ENCODE measurements at regions not wholly inside any gene's neighbourhood (a gene's known extent, or its start where the extent isn't known, plus 50 kb on each side); places are given as distances from the start of the nearest gene placed in this dataset.

DNA sequence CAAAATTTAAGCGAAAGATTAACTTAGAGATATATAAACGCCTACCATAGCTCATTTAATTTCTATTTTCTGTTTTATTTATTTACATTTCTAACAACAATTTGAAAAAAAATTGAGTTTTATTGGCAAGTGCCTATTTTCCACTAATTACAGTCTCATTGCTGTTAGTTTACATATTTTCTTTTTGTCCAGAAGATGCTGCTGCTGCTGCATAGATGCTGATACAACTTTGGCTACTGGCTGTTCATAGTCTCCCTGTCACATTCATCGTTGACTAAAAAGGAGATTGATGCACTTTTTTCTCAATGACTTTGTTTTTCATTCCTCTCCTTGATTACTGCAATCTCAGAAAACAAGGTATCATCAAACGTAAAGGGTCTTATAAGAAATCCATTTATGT, 235.4 kb downstream of the CDH9 start:
- Histone ChIP-seq H2BK20ac (ENCODE audit: low read depth, low read length, poor library complexity, severe bottlenecking) (no peak overlapping the region), H3K4me2 (ENCODE audit: insufficient read depth, insufficient read length, low read length) (no peak overlapping the region), H4K5ac (ENCODE audit: insufficient read length, low read depth, low read length) (no peak overlapping the region), H2BK120ac (ENCODE audit: low read depth, low read length, poor library complexity, severe bottlenecking) (no peak overlapping the region), H3K4me1 (ENCODE audit: insufficient read depth, low read length) (no peaks in the 10 kb centered on the region), H3K79me2 (ENCODE audit: insufficient read depth, low read length) (no peaks in the 10 kb centered on the region), H2AK5ac (ENCODE audit: insufficient read length, low read length) (no peak overlapping the region), H4K91ac (ENCODE audit: insufficient read length, low read depth, low read length) (no peak overlapping the region), H3K27ac (ENCODE audit: insufficient read length, low read depth, low read length) (no peak overlapping the region), H3K23me2 (ENCODE audit: insufficient read length, low read depth, low read length, poor library complexity, severe bottlenecking) (no peaks in the 10 kb centered on the region), H3K23ac (ENCODE audit: insufficient read length, low read depth, low read length) (no peak overlapping the region), H3K14ac (ENCODE audit: insufficient read depth, low read length) (no peak overlapping the region), H2BK15ac (ENCODE audit: low read depth, low read length) (no peak overlapping the region), H2BK5ac (ENCODE audit: insufficient read length, low read length) (no peak overlapping the region), H3K18ac (ENCODE audit: insufficient read length, low read depth, low read length) (no peak overlapping the region), H3K27me3 (ENCODE audit: insufficient read depth, low read length) (no peaks in the 10 kb centered on the region), H3K9ac (ENCODE audit: extremely low read depth, insufficient read length, low read length) (no peak overlapping the region), H4K8ac (replicated peaks; ENCODE audit: insufficient read length, low read depth, low read length) (no peak overlapping the region), H2AFZ (ENCODE audit: low read length) (no peak overlapping the region), H3T11ph (ENCODE audit: low read length) (no peak overlapping the region), H3K9me3 (ENCODE audit: control insufficient read depth, low read depth, low read length) (no peaks in the 10 kb centered on the region), H3K56ac (ENCODE audit: insufficient read length, low read depth, low read length) (no peak overlapping the region), H2BK12ac (ENCODE audit: insufficient read length, low read depth, low read length) (no peak overlapping the region), H3K4ac (ENCODE audit: low read depth, low read length) (no peak overlapping the region), H3K79me1 (ENCODE audit: insufficient read depth, low read depth, low read length, poor library complexity, severe bottlenecking) (no peaks in the 10 kb centered on the region), H4K20me1 (ENCODE audit: control insufficient read depth, insufficient read depth, insufficient read length) (no peaks in the 10 kb centered on the region)
- H3K36me3 Mint-ChIP-seq (ENCODE audit: insufficient read depth in 1 of 3, low read depth in 3 of 3), result peaks cover 0 to 7% (median 4%) of the 10 kb centered on the region in 3 experiments; a peak in 5 of 7 replicates
- H3K27me3 Mint-ChIP-seq (ENCODE audit: low read depth), result no peaks in the 10 kb centered on the region
- H3K4me1 Mint-ChIP-seq, result no peaks in the 10 kb centered on the region
- no peak overlapping the region for H3K27ac Mint-ChIP-seq
- WGBS (ENCODE audit: extremely low coverage, insufficient read length, low lambda C conversion rate), result no CpG with 5 or more reads among the region's 4 CpGs
- no peak for DNase-seq
- no peak for TF ChIP-seq CTCF (conservative IDR thresholded peaks at IDR 0.05)
- peaks cover 13% of the 10 kb centered on the region in 2 experiments for H3K9me3 Mint-ChIP-seq
- no peak overlapping the region for H3K4me3 Mint-ChIP-seq
